T-cell (primary cell): ENCODE measurements at regions not wholly inside any gene's neighbourhood (a gene's known extent, or its start where the extent isn't known, plus 50 kb on each side); places are given as distances from the start of the nearest gene placed in this dataset.

Source experiments
- ATAC-seq, 4 experiments: fragments of 200-7000 bp in 3 of 4; fragments of 150-1000 bp in 1 of 4; cut with Tn5 transposase; replicated peaks in 1 of 4; 1 replicate in 3 of 4; 2 replicates in 1 of 4; pipeline ENCODE4 v1.10.0; 2021; ENCODE audit warnings: moderate library complexity in 3 of 4, mild to moderate bottlenecking in 2 of 4, moderate number of reproducible peaks in 1 of 4
- CTCF ChIA-PET, 2 donors: fragments of 300-600 bp; sonication (Branson Sonifier 250); formaldehyde crosslinking; loops; one replicate each; lab custom pipeline; 2022; ENCODE audit warnings: antibody characterized with exemption in 2 of 2; lab: Charles Lee
- POLR2A ChIA-PET, 2 donors: fragments of 300-600 bp; sonication (Branson Sonifier 250); formaldehyde crosslinking; loops; one replicate each; lab custom pipeline; 2022; ENCODE audit warnings: antibody characterized with exemption in 2 of 2; lab: Charles Lee
- DNase-seq, 35 experiments: peaks; one replicate each; pipeline versions ENCODE4 v3.0.0 to v3.0.0-alpha.2; 2013 to 2023
- H3K27ac ChIP-seq: one replicate; pipeline ENCODE4 v1.5.1; 2013; ENCODE audit warnings: low read length
- H3K27me3 ChIP-seq, 2 experiments: replicated peaks in 1 of 2; 1 replicate in 1 of 2; 2 replicates in 1 of 2; pipeline versions ENCODE4 v1.6.1 to v1.7.0; 2013; ENCODE audit warnings: low read length in 1 of 2, mixed read lengths in 1 of 2; ENCODE audit not compliant: control insufficient read depth in 2 of 2, insufficient read depth in 2 of 2; ENCODE audit errors: extremely low read depth in 1 of 2
- H3K36me3 ChIP-seq, 2 donors: 1 replicate in 1 of 2; 2 replicates in 1 of 2; pipeline versions ENCODE4 v1.6.1 to v1.7.0; 2013; ENCODE audit warnings: low read length in 1 of 2; ENCODE audit not compliant: control insufficient read depth in 2 of 2, insufficient read depth in 1 of 2; ENCODE audit errors: extremely low read depth in 1 of 2
- H3K4me1 ChIP-seq, 2 experiments: 1 replicate in 1 of 2; 2 replicates in 1 of 2; pipeline versions ENCODE4 v1.6.1 to v1.7.0; 2013; ENCODE audit warnings: low read length in 2 of 2, mixed read lengths in 1 of 2; ENCODE audit not compliant: insufficient read depth in 2 of 2, control insufficient read depth in 1 of 2; ENCODE audit errors: extremely low read depth in 1 of 2
- H3K4me3 ChIP-seq, 2 donors: 1 replicate in 1 of 2; 2 replicates in 1 of 2; pipeline versions ENCODE4 v1.5.1 to v1.7.0; 2013; ENCODE audit warnings: mild to moderate bottlenecking in 2 of 2, low read length in 1 of 2, moderate library complexity in 1 of 2; ENCODE audit not compliant: control insufficient read depth in 1 of 2; ENCODE audit errors: extremely low read depth in 1 of 2
- H3K9me3 ChIP-seq: 2 replicates; pipeline ENCODE4 v1.7.0; 2013
- H3K27ac Mint-ChIP-seq, 2 donors: one replicate each; pipeline ENCODE4 v1.8.0; 2020 to 2021; ENCODE audit warnings: mild to moderate bottlenecking in 2 of 2, mixed read lengths in 2 of 2
- H3K27me3 Mint-ChIP-seq, 2 donors: one replicate each; pipeline ENCODE4 v1.8.0; 2021 to 2022; ENCODE audit warnings: mixed read lengths in 2 of 2
- H3K36me3 Mint-ChIP-seq: one replicate; pipeline ENCODE4 v1.8.0; 2021; ENCODE audit warnings: mixed read lengths
- H3K4me1 Mint-ChIP-seq, 3 donors: one replicate each; pipeline ENCODE4 v1.8.0; 2020 to 2022; ENCODE audit warnings: mixed read lengths in 3 of 3, mild to moderate bottlenecking in 1 of 3
- H3K4me3 Mint-ChIP-seq, 3 donors: one replicate each; pipeline ENCODE4 v1.8.0; 2020 to 2022; ENCODE audit warnings: mild to moderate bottlenecking in 3 of 3, mixed read lengths in 3 of 3, moderate library complexity in 3 of 3
- H3K9me3 Mint-ChIP-seq, 3 donors: one replicate each; pipeline ENCODE4 v1.8.0; 2020 to 2022; ENCODE audit warnings: mixed read lengths in 3 of 3
- WGBS: methylation state at CpG from one replicate; pipeline ENCODE4 v1.1.5; 2013; ENCODE audit warnings: missing lambda C conversion rate; ENCODE audit not compliant: insufficient coverage; 5-methylcytosine and 5-hydroxymethylcytosine counted together

GRCh38 chr20:23299673-23300050 lies 50.9 kb upstream of the NXT1 start:
- CTCF ChIA-PET, result no interaction called here
- Mint-ChIP-seq H3K36me3 (no peaks in the 10 kb centered on the region), H3K4me1 (no peaks in the 10 kb centered on the region), H3K4me3 (no peak overlapping the region), H3K9me3 (no peaks in the 10 kb centered on the region), H3K27me3 (peaks cover 4 to 5% of the 10 kb centered on the region in 2 donors), H3K27ac (no peak overlapping the region)
- no peak for ATAC-seq
- Histone ChIP-seq H3K27ac (no peak overlapping the region), H3K36me3 (no peaks in the 10 kb centered on the region), H3K4me1 (no peaks in the 10 kb centered on the region), H3K4me3 (no peak overlapping the region), H3K27me3 (peaks cover 0 to 14% of the 10 kb centered on the region in 2 experiments), H3K9me3 (no peaks in the 10 kb centered on the region)
- no peak for DNase-seq
- WGBS, result no CpG with 5 or more reads among the region's 7 CpGs
- POLR2A ChIA-PET, result no interaction called here

- Histone ChIP-seq H3K27me3 (peaks cover 0 to 10% of the 10 kb centered on the region in 2 experiments), H3K4me1 (no peaks in the 10 kb centered on the region), H3K4me3 (no peak overlapping the region), H3K36me3 (no peaks in the 10 kb centered on the region), H3K9me3 (no peaks in the 10 kb centered on the region), H3K27ac (no peak overlapping the region)
- no peaks in the 10 kb centered on the region for H3K36me3 Mint-ChIP-seq
- peaks cover 4 to 6% of the 10 kb centered on the region in 2 donors for H3K27me3 Mint-ChIP-seq
- no peaks in the 10 kb centered on the region for H3K9me3 Mint-ChIP-seq
- POLR2A ChIA-PET, result no interaction called here
- no peak overlapping the region for H3K4me3 Mint-ChIP-seq
- WGBS, result 73% methylated on average over 5 of the region's 6 CpGs
- no peak overlapping the region for H3K27ac Mint-ChIP-seq
- ATAC-seq (no peak), DNase-seq (no peak)
- CTCF ChIA-PET, result no interaction called here
- H3K4me1 Mint-ChIP-seq, result no peaks in the 10 kb centered on the region
These were observed 51.5 kb upstream of the NXT1 start for GRCh38 chr20:23298926-23299672.

- H3K27ac ChIP-seq, result no peak overlapping the region
- peaks cover 4 to 6% of the 10 kb centered on the region in 2 donors for H3K27me3 Mint-ChIP-seq
- no peaks in the 10 kb centered on the region for H3K36me3 Mint-ChIP-seq
- CTCF ChIA-PET, result no interaction called here
- ATAC-seq (no peak), DNase-seq (no peak)
- H3K9me3 ChIP-seq, result no peaks in the 10 kb centered on the region
- H3K9me3 Mint-ChIP-seq, result no peaks in the 10 kb centered on the region
- H3K4me1 ChIP-seq, result no peaks in the 10 kb centered on the region
- no peak overlapping the region for H3K4me3 ChIP-seq
- H3K36me3 ChIP-seq, result no peaks in the 10 kb centered on the region
- no peak overlapping the region for H3K27ac Mint-ChIP-seq
- H3K4me3 Mint-ChIP-seq, result no peak overlapping the region
- H3K27me3 ChIP-seq, result peaks cover 0 to 5% of the 10 kb centered on the region in 2 experiments
- WGBS, result 84% methylated on average over 6 of the region's 6 CpGs
- POLR2A ChIA-PET, result no interaction called here
- no peaks in the 10 kb centered on the region for H3K4me1 Mint-ChIP-seq
These were observed 52.4 kb upstream of the NXT1 start for GRCh38 chr20:23298155-23298554.

GRCh38 chr20:23296841-23297701 lies 53.5 kb upstream of the NXT1 start:
- H3K4me3 Mint-ChIP-seq, result no peak overlapping the region
- Histone ChIP-seq H3K4me3 (no peak overlapping the region), H3K9me3 (no peaks in the 10 kb centered on the region), H3K27me3 (peaks cover 0 to 5% of the 10 kb centered on the region in 2 experiments), H3K27ac (no peak overlapping the region), H3K4me1 (no peaks in the 10 kb centered on the region), H3K36me3 (no peaks in the 10 kb centered on the region)
- no peak overlapping the region for H3K27ac Mint-ChIP-seq
- H3K9me3 Mint-ChIP-seq, result no peaks in the 10 kb centered on the region
- WGBS, result 83% methylated on average over 12 of the region's 17 CpGs
- no peaks in the 10 kb centered on the region for H3K4me1 Mint-ChIP-seq
- POLR2A ChIA-PET, result no interaction called here
- no peak for ATAC-seq
- CTCF ChIA-PET, result no interaction called here
- peaks cover 4 to 6% of the 10 kb centered on the region in 2 donors for H3K27me3 Mint-ChIP-seq
- H3K36me3 Mint-ChIP-seq, result no peaks in the 10 kb centered on the region
- DNase-seq, result no peak

- Mint-ChIP-seq H3K27ac (no peak overlapping the region), H3K4me3 (no peak overlapping the region), H3K27me3 (peaks cover 9 to 10% of the 10 kb centered on the region in 2 donors), H3K36me3 (no peaks in the 10 kb centered on the region), H3K9me3 (no peaks in the 10 kb centered on the region), H3K4me1 (no peaks in the 10 kb centered on the region)
- no peak overlapping the region for H3K27ac ChIP-seq
- H3K27me3 ChIP-seq, result peaks cover 0 to 7% of the 10 kb centered on the region in 2 experiments
- H3K4me1 ChIP-seq, result no peaks in the 10 kb centered on the region
- no peaks in the 10 kb centered on the region for H3K9me3 ChIP-seq
- ATAC-seq, result no peak
- H3K4me3 ChIP-seq, result no peak overlapping the region
- no peaks in the 10 kb centered on the region for H3K36me3 ChIP-seq
- 85% methylated on average over 2 of the region's 5 CpGs for WGBS
- DNase-seq, result no peak
- CTCF ChIA-PET, result no interaction called here
- POLR2A ChIA-PET, result no interaction called here
These were observed 54.7 kb upstream of the NXT1 start for GRCh38 chr20:23295934-23296333.

GRCh38 chr20:23294671-23295070 lies 55.9 kb upstream of the NXT1 start:
- Mint-ChIP-seq H3K36me3 (no peaks in the 10 kb centered on the region), H3K27ac (no peak overlapping the region), H3K4me3 (no peak overlapping the region), H3K4me1 (no peaks in the 10 kb centered on the region), H3K9me3 (no peaks in the 10 kb centered on the region), H3K27me3 (peaks cover 10 to 15% of the 10 kb centered on the region in 2 donors)
- no peaks in the 10 kb centered on the region for H3K4me1 ChIP-seq
- H3K4me3 ChIP-seq, result no peak overlapping the region
- H3K27me3 ChIP-seq, result peaks cover 0 to 12% of the 10 kb centered on the region in 2 experiments
- ChIA-PET CTCF (no interaction called here), POLR2A (no interaction called here)
- H3K36me3 ChIP-seq, result no peaks in the 10 kb centered on the region
- ATAC-seq (no peak), DNase-seq (no peak)
- WGBS, result 87% methylated on average over 8 of the region's 10 CpGs
- no peaks in the 10 kb centered on the region for H3K9me3 ChIP-seq
- H3K27ac ChIP-seq, result no peak overlapping the region
